ENCODE measurements at regions not wholly inside any gene's neighbourhood (a gene's known extent, or its start where the extent isn't known, plus 50 kb on each side); places are given as distances from the start of the nearest gene placed in this dataset.

GRCh38 chr20:50277064-50277415 lies 86.4 kb downstream of the CEBPB start:
- TF ChIP-seq POLR2G (IDR thresholded peaks at IDR 0.05; ENCODE audit: low read depth, low read length) (no peak), ZFP91 (CRISPR knock-in tag; IDR thresholded peaks at IDR 0.05) (no peak), CTCF (IDR thresholded peaks at IDR 0.05 in 2 of 3, conservative IDR thresholded peaks at IDR 0.05 in 1 of 3; ENCODE audit: insufficient read depth in 2 of 3, low read depth in 1 of 3, low read length in 3 of 3) (no peak), ZNF436 (CRISPR knock-in tag; IDR thresholded peaks at IDR 0.05) (no peak), SIN3A (IDR thresholded peaks at IDR 0.05; ENCODE audit: borderline replicate concordance in 2 of 2, control insufficient read depth in 1 of 2, low read depth in 2 of 2, low read length in 2 of 2) (no peak), LCOR (CRISPR knock-in tag; IDR thresholded peaks at IDR 0.05) (no peak), EZH2 (IDR thresholded peaks at IDR 0.05; ENCODE audit: borderline replicate concordance, low read depth, low read length) (no peak), ATF7 (IDR thresholded peaks at IDR 0.05) (no peak), ZFP1 (CRISPR knock-in tag; IDR thresholded peaks at IDR 0.05) (no peak), JUND (IDR thresholded peaks at IDR 0.05; ENCODE audit: borderline replicate concordance, low read depth, low read length) (no peak), JUND (tag; IDR thresholded peaks at IDR 0.05; ENCODE audit: borderline replicate concordance, low read depth, low read length) (no peak), E2F1 (CRISPR knock-in tag; IDR thresholded peaks at IDR 0.05) (no peak), REST (IDR thresholded peaks at IDR 0.05; ENCODE audit: borderline replicate concordance) (no peak), REST (CRISPR knock-in tag; IDR thresholded peaks at IDR 0.05; ENCODE audit: low read depth) (no peak), ATF3 (IDR thresholded peaks at IDR 0.05) (no peak), ATF3 (CRISPR knock-in tag; conservative IDR thresholded peaks at IDR 0.05) (no peak), ESRRA (IDR thresholded peaks at IDR 0.05; ENCODE audit: borderline replicate concordance, low read depth) (no peak)

Measured in K562 (cell line).